H9 (cell line): ENCODE measurements at regions not wholly inside any gene's neighbourhood (a gene's known extent, or its start where the extent isn't known, plus 50 kb on each side); places are given as distances from the start of the nearest gene placed in this dataset.

Source experiments
- DNase-seq: peaks from one replicate; pipeline ENCODE4 v3.0.0-alpha.2; 2017
- H2AFZ ChIP-seq: one replicate; pipeline ENCODE4 v1.6.1; 2013; ENCODE audit warnings: mild to moderate bottlenecking, low read length, control low read depth, moderate library complexity
- H2AK5ac ChIP-seq: 2 replicates; pipeline ENCODE4 v1.6.1; 2013; ENCODE audit warnings: low read length, control low read depth, mixed read lengths; ENCODE audit not compliant: insufficient read length
- H2BK120ac ChIP-seq: one replicate; pipeline ENCODE4 v1.6.1; 2013; ENCODE audit warnings: low read depth, mild to moderate bottlenecking, low read length, control low read depth, inconsistent platforms; ENCODE audit not compliant: poor library complexity, severe bottlenecking
- H2BK12ac ChIP-seq: 2 replicates; pipeline ENCODE4 v1.6.1; 2013; ENCODE audit warnings: low read length, control low read depth, mixed read lengths, low read depth; ENCODE audit not compliant: insufficient read length
- H2BK15ac ChIP-seq: 2 replicates; pipeline ENCODE4 v1.6.1; 2013; ENCODE audit warnings: low read depth, low read length, control low read depth
- H2BK20ac ChIP-seq: one replicate; pipeline ENCODE4 v1.6.1; 2013; ENCODE audit warnings: low read depth, mild to moderate bottlenecking, low read length, control low read depth, inconsistent platforms; ENCODE audit not compliant: poor library complexity, severe bottlenecking
- H2BK5ac ChIP-seq: 2 replicates; pipeline ENCODE4 v1.6.1; 2013; ENCODE audit warnings: low read length, control low read depth, mixed read lengths; ENCODE audit not compliant: insufficient read length
- H3K14ac ChIP-seq: 2 replicates; pipeline ENCODE4 v1.6.1; 2013; ENCODE audit warnings: low read length, control low read depth; ENCODE audit not compliant: insufficient read depth
- H3K18ac ChIP-seq: 2 replicates; pipeline ENCODE4 v1.6.1; 2013; ENCODE audit warnings: low read depth, mild to moderate bottlenecking, mixed read lengths, low read length, control low read depth; ENCODE audit not compliant: insufficient read length
- H3K23ac ChIP-seq: 2 replicates; pipeline ENCODE4 v1.6.1; 2013; ENCODE audit warnings: low read length, control low read depth, mixed read lengths, low read depth; ENCODE audit not compliant: insufficient read length
- H3K23me2 ChIP-seq: 2 replicates; pipeline ENCODE4 v1.6.1; 2013; ENCODE audit warnings: low read depth, mild to moderate bottlenecking, mixed read lengths, low read length, control low read depth; ENCODE audit not compliant: insufficient read length, poor library complexity, severe bottlenecking
- H3K27ac ChIP-seq: 2 replicates; pipeline ENCODE4 v1.5.1; 2013; ENCODE audit warnings: low read length, control low read depth, mixed read lengths, low read depth; ENCODE audit not compliant: insufficient read length
- H3K27me3 ChIP-seq: 2 replicates; pipeline ENCODE4 v1.6.1; 2013; ENCODE audit warnings: low read length, control low read depth, inconsistent platforms; ENCODE audit not compliant: insufficient read depth
- H3K4ac ChIP-seq: 2 replicates; pipeline ENCODE4 v1.6.1; 2013; ENCODE audit warnings: low read depth, mild to moderate bottlenecking, control low read depth, inconsistent platforms, low read length, moderate library complexity
- H3K4me1 ChIP-seq: 2 replicates; pipeline ENCODE4 v1.6.1; 2013; ENCODE audit warnings: low read length, control low read depth, inconsistent platforms; ENCODE audit not compliant: insufficient read depth
- H3K4me2 ChIP-seq: 2 replicates; pipeline ENCODE4 v1.6.1; 2013; ENCODE audit warnings: low read length, control low read depth, mixed read lengths; ENCODE audit not compliant: insufficient read length, insufficient read depth
- H3K56ac ChIP-seq: 2 replicates; pipeline ENCODE4 v1.6.1; 2013; ENCODE audit warnings: low read depth, mild to moderate bottlenecking, mixed read lengths, low read length, control low read depth; ENCODE audit not compliant: insufficient read length
- H3K79me1 ChIP-seq: 2 replicates; pipeline ENCODE4 v1.6.1; 2013; ENCODE audit warnings: low read depth, mild to moderate bottlenecking, moderate library complexity, low read length, control low read depth, inconsistent platforms; ENCODE audit not compliant: insufficient read depth, poor library complexity, severe bottlenecking
- H3K79me2 ChIP-seq: 2 replicates; pipeline ENCODE4 v1.6.1; 2013; ENCODE audit warnings: low read length, control low read depth, inconsistent platforms; ENCODE audit not compliant: insufficient read depth
- H3K9ac ChIP-seq: 2 replicates; pipeline ENCODE4 v1.6.1; 2013; ENCODE audit warnings: low read length, control low read depth, mixed read lengths; ENCODE audit not compliant: insufficient read length; ENCODE audit errors: extremely low read depth
- H3K9me3 ChIP-seq: one replicate; pipeline ENCODE4 v1.6.1; 2013; ENCODE audit warnings: low read depth, low read length, inconsistent platforms; ENCODE audit not compliant: control insufficient read depth
- H3T11ph ChIP-seq: one replicate; pipeline ENCODE4 v1.6.1; 2013; ENCODE audit warnings: mild to moderate bottlenecking, low read length, control low read depth, inconsistent platforms
- H4K20me1 ChIP-seq: one replicate; pipeline ENCODE4 v1.6.1; 2013; ENCODE audit not compliant: control insufficient read depth, insufficient read length, insufficient read depth
- H4K5ac ChIP-seq: 2 replicates; pipeline ENCODE4 v1.6.1; 2013; ENCODE audit warnings: low read depth, mild to moderate bottlenecking, mixed read lengths, low read length, control low read depth; ENCODE audit not compliant: insufficient read length
- H4K8ac ChIP-seq: replicated peaks from 2 replicates; pipeline ENCODE4 v1.6.1; 2013; ENCODE audit warnings: low read length, control low read depth, mixed read lengths, low read depth; ENCODE audit not compliant: insufficient read length
- H4K91ac ChIP-seq: 2 replicates; pipeline ENCODE4 v1.6.1; 2013; ENCODE audit warnings: low read depth, mild to moderate bottlenecking, moderate library complexity, mixed read lengths, low read length, control low read depth; ENCODE audit not compliant: insufficient read length
- H3K27ac Mint-ChIP-seq, 3 experiments: 2 replicates in 2 of 3; 3 replicates in 1 of 3; pipeline ENCODE4 v1.8.0; 2020 to 2021; ENCODE audit warnings: mixed read lengths in 3 of 3, mild to moderate bottlenecking in 1 of 3, moderate library complexity in 1 of 3
- H3K27me3 Mint-ChIP-seq: 2 replicates; pipeline ENCODE4 v1.8.0; 2021; ENCODE audit warnings: low read depth, mild to moderate bottlenecking, moderate library complexity, mixed read lengths
- H3K36me3 Mint-ChIP-seq, 3 experiments: 2 replicates in 2 of 3; 3 replicates in 1 of 3; pipeline ENCODE4 v1.8.0; 2020 to 2021; ENCODE audit warnings: low read depth in 3 of 3, mixed read lengths in 3 of 3; ENCODE audit not compliant: insufficient read depth in 1 of 3
- H3K4me1 Mint-ChIP-seq, 2 experiments: 2 replicates each; pipeline ENCODE4 v1.8.0; 2020; ENCODE audit warnings: mixed read lengths in 2 of 2
- H3K4me3 Mint-ChIP-seq, 2 experiments: 2 replicates in 1 of 2; 3 replicates in 1 of 2; pipeline ENCODE4 v1.8.0; 2020 to 2021; ENCODE audit warnings: mild to moderate bottlenecking in 2 of 2, mixed read lengths in 2 of 2, moderate library complexity in 1 of 2
- H3K9me3 Mint-ChIP-seq, 2 experiments: 2 replicates in 1 of 2; 3 replicates in 1 of 2; pipeline ENCODE4 v1.8.0; 2020; ENCODE audit warnings: mild to moderate bottlenecking in 2 of 2, mixed read lengths in 2 of 2, moderate library complexity in 1 of 2
- WGBS: extraction: QIAGEN DNeasy Blood & Tissue Kit; methylation state at CpG from one replicate; pipeline ENCODE4 v1.1.7; 2013; ENCODE audit warnings: missing lambda C conversion rate, low lambda C conversion rate, mixed read lengths; ENCODE audit not compliant: insufficient read length; ENCODE audit errors: extremely low coverage; 5-methylcytosine and 5-hydroxymethylcytosine counted together
- TF ChIP-seq, protein P1 (sequence below): fragments of 200-600 bp; sonication (generic); conservative IDR thresholded peaks from 3 replicates; pipeline ENCODE4 v1.8.0; 2021; ENCODE audit warnings: antibody characterized with exemption, mild to moderate bottlenecking

DNA sequence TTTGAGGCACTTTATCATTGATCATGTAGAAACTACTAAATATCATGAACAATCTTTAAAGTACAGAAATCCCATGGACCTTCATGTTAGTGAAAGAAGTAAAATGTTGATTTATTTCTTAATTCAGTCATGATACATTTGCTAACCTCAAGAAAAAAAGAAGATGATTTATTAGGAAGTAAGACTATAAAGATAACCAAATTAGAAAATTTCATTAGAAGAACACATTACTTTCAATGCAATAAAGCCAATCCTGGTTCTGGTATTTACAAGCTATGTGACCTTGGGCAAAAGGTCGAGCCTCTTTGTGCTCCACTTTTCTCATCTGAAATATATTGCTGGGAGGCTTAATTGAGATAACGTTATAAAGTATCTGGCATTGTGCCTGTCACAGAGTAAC is 365.0 kb downstream of the KIF20B start:
- no peaks in the 10 kb centered on the region; the same call in none of the 2 replicates for H3K27me3 Mint-ChIP-seq
- H3K27me3 ChIP-seq, result no peaks in the 10 kb centered on the region
- H4K8ac ChIP-seq, result no peak overlapping the region
- H3K79me2 ChIP-seq, result no peaks in the 10 kb centered on the region
- no CpG with 5 or more reads among the region's 2 CpGs for WGBS
- H3K36me3 Mint-ChIP-seq, result peaks cover 9 to 18% (median 13%) of the 10 kb centered on the region in 3 experiments; a peak in 6 of 7 replicates
- H3T11ph ChIP-seq, result no peak overlapping the region
- H2BK120ac ChIP-seq, result no peak overlapping the region
- no peaks in the 10 kb centered on the region for H3K23me2 ChIP-seq
- peaks cover 13% of the 10 kb centered on the region for H3K9me3 ChIP-seq
- H2BK20ac ChIP-seq, result no peak overlapping the region
- H2AFZ ChIP-seq, result no peak overlapping the region
- no peak overlapping the region for H2BK5ac ChIP-seq
- H3K14ac ChIP-seq, result no peak overlapping the region
- TF ChIP-seq, protein P1, sequence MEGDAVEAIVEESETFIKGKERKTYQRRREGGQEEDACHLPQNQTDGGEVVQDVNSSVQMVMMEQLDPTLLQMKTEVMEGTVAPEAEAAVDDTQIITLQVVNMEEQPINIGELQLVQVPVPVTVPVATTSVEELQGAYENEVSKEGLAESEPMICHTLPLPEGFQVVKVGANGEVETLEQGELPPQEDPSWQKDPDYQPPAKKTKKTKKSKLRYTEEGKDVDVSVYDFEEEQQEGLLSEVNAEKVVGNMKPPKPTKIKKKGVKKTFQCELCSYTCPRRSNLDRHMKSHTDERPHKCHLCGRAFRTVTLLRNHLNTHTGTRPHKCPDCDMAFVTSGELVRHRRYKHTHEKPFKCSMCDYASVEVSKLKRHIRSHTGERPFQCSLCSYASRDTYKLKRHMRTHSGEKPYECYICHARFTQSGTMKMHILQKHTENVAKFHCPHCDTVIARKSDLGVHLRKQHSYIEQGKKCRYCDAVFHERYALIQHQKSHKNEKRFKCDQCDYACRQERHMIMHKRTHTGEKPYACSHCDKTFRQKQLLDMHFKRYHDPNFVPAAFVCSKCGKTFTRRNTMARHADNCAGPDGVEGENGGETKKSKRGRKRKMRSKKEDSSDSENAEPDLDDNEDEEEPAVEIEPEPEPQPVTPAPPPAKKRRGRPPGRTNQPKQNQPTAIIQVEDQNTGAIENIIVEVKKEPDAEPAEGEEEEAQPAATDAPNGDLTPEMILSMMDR, result no peak
- no peak overlapping the region for H3K4me2 ChIP-seq
- no peak overlapping the region for H3K23ac ChIP-seq
- H2BK15ac ChIP-seq, result no peak overlapping the region
- H4K91ac ChIP-seq, result no peak overlapping the region
- no peak overlapping the region for H2BK12ac ChIP-seq
- no peak overlapping the region for H3K9ac ChIP-seq
- H2AK5ac ChIP-seq, result no peak overlapping the region
- no peak for DNase-seq
- no peaks in the 10 kb centered on the region for H3K4me1 Mint-ChIP-seq
- H3K4me1 ChIP-seq, result no peaks in the 10 kb centered on the region
- peaks cover 7 to 17% of the 10 kb centered on the region in 2 experiments for H3K9me3 Mint-ChIP-seq
- no peak overlapping the region for H3K4ac ChIP-seq
- H3K4me3 Mint-ChIP-seq, result no peak overlapping the region
- H4K20me1 ChIP-seq, result no peaks in the 10 kb centered on the region
- no peak overlapping the region for H3K27ac Mint-ChIP-seq
- H4K5ac ChIP-seq, result no peak overlapping the region
- no peaks in the 10 kb centered on the region for H3K79me1 ChIP-seq
- H3K27ac ChIP-seq, result no peak overlapping the region
- H3K56ac ChIP-seq, result no peak overlapping the region
- no peak overlapping the region for H3K18ac ChIP-seq
